ENCODE measurements at regions not wholly inside any gene's neighbourhood (a gene's known extent, or its start where the extent isn't known, plus 50 kb on each side); places are given as distances from the start of the nearest gene placed in this dataset.

DNA sequence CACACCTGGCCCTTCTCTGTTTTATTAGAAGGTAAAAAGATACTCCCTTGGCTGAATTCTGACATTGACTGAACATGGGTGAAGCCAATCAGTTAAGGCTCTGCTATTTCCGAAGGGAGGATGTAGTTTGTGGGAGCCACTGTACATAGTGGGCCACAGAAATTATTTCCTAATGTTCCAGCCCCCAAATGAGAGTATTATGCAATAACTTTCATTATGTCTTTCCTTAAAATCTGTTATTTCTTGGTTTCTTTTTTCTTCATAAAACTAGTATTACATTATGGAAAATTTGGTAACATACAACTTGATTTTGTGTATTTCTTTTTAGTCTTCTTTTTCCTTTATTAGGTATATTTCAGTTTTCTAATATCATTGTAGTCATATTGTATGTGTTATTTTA is 51.9 kb upstream of the EP300 start:
- no peak for TF ChIP-seq POLR2A (IDR thresholded peaks at IDR 0.05)
- TF ChIP-seq, protein P1, sequence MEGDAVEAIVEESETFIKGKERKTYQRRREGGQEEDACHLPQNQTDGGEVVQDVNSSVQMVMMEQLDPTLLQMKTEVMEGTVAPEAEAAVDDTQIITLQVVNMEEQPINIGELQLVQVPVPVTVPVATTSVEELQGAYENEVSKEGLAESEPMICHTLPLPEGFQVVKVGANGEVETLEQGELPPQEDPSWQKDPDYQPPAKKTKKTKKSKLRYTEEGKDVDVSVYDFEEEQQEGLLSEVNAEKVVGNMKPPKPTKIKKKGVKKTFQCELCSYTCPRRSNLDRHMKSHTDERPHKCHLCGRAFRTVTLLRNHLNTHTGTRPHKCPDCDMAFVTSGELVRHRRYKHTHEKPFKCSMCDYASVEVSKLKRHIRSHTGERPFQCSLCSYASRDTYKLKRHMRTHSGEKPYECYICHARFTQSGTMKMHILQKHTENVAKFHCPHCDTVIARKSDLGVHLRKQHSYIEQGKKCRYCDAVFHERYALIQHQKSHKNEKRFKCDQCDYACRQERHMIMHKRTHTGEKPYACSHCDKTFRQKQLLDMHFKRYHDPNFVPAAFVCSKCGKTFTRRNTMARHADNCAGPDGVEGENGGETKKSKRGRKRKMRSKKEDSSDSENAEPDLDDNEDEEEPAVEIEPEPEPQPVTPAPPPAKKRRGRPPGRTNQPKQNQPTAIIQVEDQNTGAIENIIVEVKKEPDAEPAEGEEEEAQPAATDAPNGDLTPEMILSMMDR (IDR thresholded peaks at IDR 0.05), result no peak
- no peak for TF ChIP-seq POLR2AphosphoS5 (IDR thresholded peaks at IDR 0.05)

Data from breast epithelium (tissue), 3 donors.